ENCODE measurements at regions not wholly inside any gene's neighbourhood (a gene's known extent, or its start where the extent isn't known, plus 50 kb on each side); places are given as distances from the start of the nearest gene placed in this dataset.
"Not testable (repeated sequence)": the region's sequence is repeated elsewhere in the genome, so short reads cannot be mapped to it uniquely, and the experiment has no call there.

DNA sequence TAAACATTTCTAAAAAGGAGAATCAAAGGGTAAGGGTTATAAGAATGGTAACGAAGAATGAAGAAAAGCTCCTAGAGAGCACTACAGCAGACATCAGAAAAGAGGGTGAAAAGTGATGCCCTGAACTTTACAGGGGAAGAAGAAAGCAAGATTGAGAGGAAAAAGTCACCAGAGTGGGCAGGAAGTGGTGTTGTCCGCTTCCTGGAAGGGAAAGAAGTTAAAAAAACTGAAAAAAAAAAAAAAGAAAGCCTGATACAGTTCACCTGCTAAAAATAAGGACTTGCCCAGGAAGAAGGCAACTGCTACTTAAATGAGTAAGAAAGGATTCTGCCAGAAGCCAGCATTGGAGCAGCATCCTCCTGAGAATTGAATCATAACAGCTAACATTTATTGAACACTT, 330.1 kb upstream of the PHF14 start:
- intact Hi-C loops (cut with DNase I) = no loop called here
- no peaks in the 10 kb centered on the region for H3K36me3 ChIP-seq
- DNase-seq (no peak), ATAC-seq (no peak)
- no peaks in the 10 kb centered on the region for H3K9me3 ChIP-seq
- no peaks in the 10 kb centered on the region for H3K4me1 ChIP-seq
- H3K27ac ChIP-seq = no peak overlapping the region
- TF ChIP-seq CTCF (IDR thresholded peaks at IDR 0.05) = no peak
- 64% methylated on average over 2 of the region's 2 CpGs for WGBS, 2 donors
- H3K4me3 ChIP-seq = no peak overlapping the region
- no peaks in the 10 kb centered on the region for H3K27me3 ChIP-seq

- Histone ChIP-seq H3K4me1 (no peaks in the 10 kb centered on the region), H3K36me3 (no peaks in the 10 kb centered on the region), H3K4me3 (no peak overlapping the region), H3K27me3 (no peaks in the 10 kb centered on the region), H3K9me3 (no peaks in the 10 kb centered on the region), H3K27ac (no peak overlapping the region)
- no peak for TF ChIP-seq CTCF (IDR thresholded peaks at IDR 0.05)
- DNase-seq = no peak
- intact Hi-C loops (cut with DNase I) = no loop called here
- WGBS, 2 donors = 53 to 64% methylated on average over 3 of the region's 3 CpGs
- no peak for ATAC-seq
Observed at GRCh38 chr7:10644849-10645248, 328.8 kb upstream of the PHF14 start.

- no peaks in the 10 kb centered on the region for H3K9me3 ChIP-seq
- intact Hi-C loops (cut with DNase I) = no loop called here
- DNase-seq = no peak
- H3K4me3 ChIP-seq = no peak overlapping the region
- no peak overlapping the region for H3K27ac ChIP-seq
- H3K4me1 ChIP-seq = no peaks in the 10 kb centered on the region
- no peak for TF ChIP-seq CTCF (IDR thresholded peaks at IDR 0.05)
- H3K36me3 ChIP-seq = no peaks in the 10 kb centered on the region
- no peaks in the 10 kb centered on the region for H3K27me3 ChIP-seq
- WGBS, 2 donors = 46 to 48% methylated on average over 5 of the region's 5 CpGs
- no peak for ATAC-seq
Observed at GRCh38 chr7:10646194-10646593, 327.5 kb upstream of the PHF14 start.

DNA sequence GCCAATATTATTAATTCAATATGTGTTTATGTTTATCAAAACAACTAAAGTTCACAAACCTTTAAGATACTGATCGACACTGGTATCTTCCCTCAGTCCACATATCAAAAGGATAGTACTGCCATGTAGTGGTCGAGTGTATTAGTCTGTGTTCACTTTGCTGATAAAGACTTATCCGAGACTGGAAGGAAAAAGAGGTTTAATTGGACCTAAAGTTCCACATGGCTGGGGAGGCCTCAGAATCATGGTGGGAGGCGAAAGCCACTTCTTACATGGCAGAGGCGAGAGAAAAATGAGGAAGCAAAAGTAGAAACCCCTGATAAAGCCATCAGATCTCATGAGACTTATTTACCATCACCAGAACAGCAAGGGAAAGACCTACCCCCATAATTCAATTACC, 325.4 kb upstream of the PHF14 start:
- Histone ChIP-seq H3K9me3 (no peaks in the 10 kb centered on the region), H3K27ac (no peak overlapping the region), H3K36me3 (no peaks in the 10 kb centered on the region), H3K27me3 (no peaks in the 10 kb centered on the region), H3K4me1 (no peaks in the 10 kb centered on the region), H3K4me3 (no peak overlapping the region)
- no peak for TF ChIP-seq CTCF (IDR thresholded peaks at IDR 0.05)
- ATAC-seq = no peak
- no peak for DNase-seq
- WGBS, 2 donors = 72 to 73% methylated on average over 5 of the region's 5 CpGs
- intact Hi-C loops (cut with DNase I) = no loop called here

DNA sequence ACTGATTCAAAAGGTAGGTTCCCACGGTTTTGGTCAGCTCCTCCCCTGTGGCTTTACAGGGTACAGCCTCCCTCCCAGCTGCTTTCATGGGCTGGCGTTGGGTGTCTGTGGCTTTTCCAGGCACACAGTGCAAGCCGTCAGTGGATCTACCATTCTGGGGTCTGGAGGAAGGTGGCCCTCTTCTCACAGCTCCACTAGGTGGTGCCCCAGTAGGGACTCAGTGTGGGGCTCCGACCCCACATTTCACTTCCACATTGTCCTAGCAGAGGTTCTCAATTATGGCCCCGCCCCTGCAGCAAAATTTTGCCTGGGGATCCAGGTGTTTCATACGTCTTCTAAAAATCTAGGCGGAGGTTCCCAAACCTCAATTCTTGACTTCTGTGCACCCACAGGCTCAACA, 324.6 kb upstream of the PHF14 start:
- H3K27me3 ChIP-seq; ATAC-seq; H3K36me3 ChIP-seq; intact Hi-C loops (cut with DNase I); H3K9me3 ChIP-seq; H3K4me3 ChIP-seq; H3K4me1 ChIP-seq; DNase-seq; H3K27ac ChIP-seq: not testable (repeated sequence)
- 62 to 68% methylated on average over 7 of the region's 7 CpGs for WGBS, 2 donors

Data from heart right ventricle (tissue), 16 donors.